SK-N-SH (cell line): ENCODE measurements at regions not wholly inside any gene's neighbourhood (a gene's known extent, or its start where the extent isn't known, plus 50 kb on each side); places are given as distances from the start of the nearest gene placed in this dataset.

Source experiments
- CTCF ChIA-PET: fragments of 300-600, 350-600 bp; formaldehyde crosslinking; extraction: SDS; loops from one replicate; lab custom pipeline; 2021; lab: Yijun Ruan, JAX
- POLR2A ChIA-PET: fragments of 350-600 bp; sonication (Branson Sonifier 250); formaldehyde crosslinking; extraction: SDS; loops from one replicate; lab custom pipeline; 2020; ENCODE audit warnings: antibody characterized with exemption, inconsistent platforms; lab: Yijun Ruan, JAX
- DNase-seq: peaks from one replicate; pipeline ENCODE4 v3.0.0; 2012
- H2AFZ ChIP-seq: fragments of 200-600 bp; sonication (generic); 2 replicates; pipeline ENCODE4 v1.8.1; 2016; ENCODE audit warnings: antibody characterized with exemption, mild to moderate bottlenecking, low read depth
- H3F3A ChIP-seq: fragments of 200-600 bp; sonication (generic); replicated peaks from 2 replicates; pipeline ENCODE3; 2016; ENCODE audit warnings: antibody characterized with exemption, mild to moderate bottlenecking; ENCODE audit not compliant: insufficient read depth
- H3K27ac ChIP-seq, 2 experiments: fragments of 200-500 bp in 1 of 2; fragments of 200-600 bp in 1 of 2; sonication (Bioruptor generic) in 1 of 2; sonication (generic), shearing (Covaris generic) in 1 of 2; 2 replicates each; pipeline versions ENCODE4 v1.5.1 to v1.6.1; 2014 to 2016; ENCODE audit warnings: low read depth in 2 of 2, inconsistent platforms in 1 of 2, low read length in 1 of 2, mild to moderate bottlenecking in 1 of 2, mixed read lengths in 1 of 2
- H3K27me3 ChIP-seq: fragments of 200-600 bp; sonication (generic), shearing (Covaris generic); 2 replicates; pipeline ENCODE4 v1.6.1; 2016; ENCODE audit warnings: mixed run types; ENCODE audit not compliant: insufficient read depth
- H3K36me3 ChIP-seq, 2 experiments: fragments of 200-500 bp in 1 of 2; fragments of 200-600 bp in 1 of 2; sonication (Bioruptor generic) in 1 of 2; sonication (generic) in 1 of 2; replicated peaks in 1 of 2; 2 replicates each; pipeline versions ENCODE3 to v1.5.1; 2014 to 2016; ENCODE audit warnings: low read length in 1 of 2, mild to moderate bottlenecking in 1 of 2; ENCODE audit not compliant: insufficient read depth in 2 of 2, control insufficient read depth in 1 of 2
- H3K4me1 ChIP-seq, 2 experiments: fragments of 200-500 bp in 1 of 2; fragments of 200-600 bp in 1 of 2; sonication (Bioruptor generic) in 1 of 2; sonication (generic), shearing (Covaris generic) in 1 of 2; 2 replicates each; pipeline versions ENCODE4 v1.5.1 to v1.6.1; 2014 to 2016; ENCODE audit warnings: low read depth in 1 of 2, low read length in 1 of 2, mixed run types in 1 of 2; ENCODE audit not compliant: insufficient read depth in 2 of 2, control insufficient read depth in 1 of 2
- H3K4me2 ChIP-seq: fragments of 200-600 bp; sonication (generic), shearing (Covaris generic); 2 replicates; pipeline ENCODE4 v1.6.1; 2017; ENCODE audit warnings: mixed run types
- H3K4me3 ChIP-seq, 2 experiments: fragments of 200-500 bp in 1 of 2; fragments of 200-600 bp in 1 of 2; sonication (Bioruptor generic) in 1 of 2; sonication (generic), shearing (Covaris generic) in 1 of 2; 2 replicates each; pipeline versions ENCODE4 v1.5.1 to v1.8.1; 2014 to 2016; ENCODE audit warnings: low read depth in 2 of 2, inconsistent platforms in 1 of 2, low read length in 1 of 2, mild to moderate bottlenecking in 1 of 2, mixed read lengths in 1 of 2, moderate library complexity in 1 of 2
- H3K79me2 ChIP-seq: fragments of 200-600 bp; sonication (generic); 2 replicates; pipeline ENCODE4 v1.8.1; 2017; ENCODE audit warnings: mild to moderate bottlenecking; ENCODE audit not compliant: insufficient read depth
- H3K9ac ChIP-seq: fragments of 200-600 bp; sonication (generic); 2 replicates; pipeline ENCODE4 v1.6.1; 2017; ENCODE audit warnings: mixed run types
- H3K9me2 ChIP-seq: fragments of 200-600 bp; sonication (generic); 2 replicates; pipeline ENCODE4 v1.6.1; 2017; ENCODE audit warnings: mixed run types
- H3K9me3 ChIP-seq: fragments of 200-600 bp; sonication (generic); 2 replicates; pipeline ENCODE4 v1.6.1; 2017; ENCODE audit warnings: mixed run types, mild to moderate bottlenecking, moderate library complexity
- H4K20me1 ChIP-seq: fragments of 200-600 bp; sonication (generic); 2 replicates; pipeline ENCODE4 v1.6.1; 2017; ENCODE audit warnings: mild to moderate bottlenecking, mixed run types; ENCODE audit not compliant: insufficient read depth
- CHD2 ChIP-seq: fragments of 150-350 bp; IDR thresholded peaks from 2 replicates; pipeline ENCODE4 v1.6.1; 2018; ENCODE audit warnings: low read length; ENCODE audit not compliant: partially characterized antibody
- ELF1 ChIP-seq: IDR thresholded peaks from 2 replicates; pipeline ENCODE4 v1.4.0; 2012
- EP300 ChIP-seq, 2 experiments: IDR thresholded peaks; 2 replicates each; pipeline versions ENCODE4 v1.4.0 to v1.6.1; 2012; ENCODE audit warnings: borderline replicate concordance in 1 of 2, low read depth in 1 of 2, low read length in 1 of 2
- EZH2phosphoT487 ChIP-seq: fragments of 200-600 bp; sonication (generic); IDR thresholded peaks from 2 replicates; pipeline ENCODE4 v1.6.1; 2017; ENCODE audit warnings: low read depth, mixed run types, mild to moderate bottlenecking, antibody characterized with exemption, moderate library complexity, borderline replicate concordance
- FOSL2 ChIP-seq: IDR thresholded peaks from 2 replicates; pipeline ENCODE4 v1.4.0; 2012; ENCODE audit warnings: low read depth, mild to moderate bottlenecking, moderate library complexity, borderline replicate concordance
- FOXJ3 ChIP-seq: sonication (generic); formaldehyde crosslinking; IDR thresholded peaks from 2 replicates; pipeline ENCODE4 v1.5.1; 2020; ENCODE audit warnings: mild to moderate bottlenecking, missing genetic modification reagents
- FOXM1 ChIP-seq: IDR thresholded peaks from 2 replicates; pipeline ENCODE4 v1.4.0; 2012; ENCODE audit warnings: low read depth, mild to moderate bottlenecking
- GABPA ChIP-seq: IDR thresholded peaks from 2 replicates; pipeline ENCODE4 v1.4.0; 2012; ENCODE audit warnings: low read depth, mild to moderate bottlenecking
- JUND ChIP-seq: IDR thresholded peaks from 2 replicates; pipeline ENCODE4 v1.4.0; 2012
- MAX ChIP-seq: IDR thresholded peaks from 2 replicates; pipeline ENCODE4 v1.4.0; 2012; ENCODE audit warnings: low read depth
- MEF2A ChIP-seq: IDR thresholded peaks from 2 replicates; pipeline ENCODE4 v1.4.0; 2012; ENCODE audit warnings: low read depth, borderline replicate concordance
- MXI1 ChIP-seq: IDR thresholded peaks from 2 replicates; pipeline ENCODE4 v1.6.1; 2012; ENCODE audit warnings: mild to moderate bottlenecking, low read depth, low read length, improper control_type of control experiment
- NRF1 ChIP-seq: IDR thresholded peaks from 2 replicates; pipeline ENCODE4 v1.6.1; 2012; ENCODE audit warnings: low read depth, mild to moderate bottlenecking, low read length
- POLR2AphosphoS5 ChIP-seq: IDR thresholded peaks from 2 replicates; pipeline ENCODE4 v1.6.1; 2012; ENCODE audit warnings: low read depth, low read length
- RAD21 ChIP-seq: IDR thresholded peaks from 2 replicates; pipeline ENCODE4 v1.6.1; 2012; ENCODE audit warnings: mild to moderate bottlenecking, low read length
- RCOR1 ChIP-seq: fragments of 150-350 bp; IDR thresholded peaks from 2 replicates; pipeline ENCODE4 v1.6.1; 2017; ENCODE audit warnings: antibody characterized with exemption, low read length
- RFX5 ChIP-seq: IDR thresholded peaks from 2 replicates; pipeline ENCODE4 v1.6.1; 2012; ENCODE audit warnings: mild to moderate bottlenecking, improper control_type of control experiment, low read length
- RXRA ChIP-seq: IDR thresholded peaks from 2 replicates; pipeline ENCODE4 v1.4.0; 2012; ENCODE audit warnings: low read depth, mild to moderate bottlenecking, borderline replicate concordance
- TAF1 ChIP-seq: IDR thresholded peaks from 2 replicates; pipeline ENCODE4 v1.6.1; 2012; ENCODE audit warnings: low read depth, mild to moderate bottlenecking, low read length, moderate library complexity, borderline replicate concordance
- TCF12 ChIP-seq: IDR thresholded peaks from 2 replicates; pipeline ENCODE4 v1.4.0; 2012
- YY1 ChIP-seq: IDR thresholded peaks from 2 replicates; pipeline ENCODE4 v1.4.0; 2012; ENCODE audit warnings: low read depth, mild to moderate bottlenecking
- TF ChIP-seq, protein P1 (sequence below): IDR thresholded peaks from 2 replicates; pipeline ENCODE4 v1.4.0; 2012; ENCODE audit warnings: low read depth, borderline replicate concordance
- TF ChIP-seq, protein P2 (sequence below): fragments of 200-600 bp; sonication (generic); IDR thresholded peaks from 2 replicates; pipeline ENCODE4 v1.6.1; 2017; ENCODE audit warnings: antibody characterized with exemption, mild to moderate bottlenecking, moderate library complexity
- TF ChIP-seq, protein P3 (sequence below): IDR thresholded peaks from 2 replicates; pipeline ENCODE4 v1.4.0; 2012; ENCODE audit warnings: low read depth, borderline replicate concordance
- TF ChIP-seq, protein P4 (sequence below): fragments of 150-350 bp; IDR thresholded peaks from 2 replicates; pipeline ENCODE4 v1.6.1; 2017; ENCODE audit warnings: antibody characterized with exemption, low read length, low read depth, borderline replicate concordance
- TF ChIP-seq, protein P5 (sequence below): fragments of 150-350 bp; IDR thresholded peaks from 2 replicates; pipeline ENCODE4 v1.6.1; 2016; ENCODE audit warnings: mild to moderate bottlenecking, low read depth, low read length
- TF ChIP-seq, protein P6 (sequence below): IDR thresholded peaks from 2 replicates; pipeline ENCODE4; 2012

GRCh38 chr7:46230990-46231305, 309.9 kb upstream of the IGFBP3 start:
- Histone ChIP-seq H3K27ac (peak overlapping the region; percentile 39 to 83; a peak in 3 of 4 replicates), H3K4me1 (peaks cover 3 to 24% of the 10 kb centered on the region in 2 experiments; a peak in 3 of 4 replicates), H3F3A (peaks cover 29% of the 10 kb centered on the region), H2AFZ (no peak overlapping the region), H3K9me2 (no peaks in the 10 kb centered on the region), H3K79me2 (no peaks in the 10 kb centered on the region), H3K9ac (peak overlapping the region; percentile 4; the same call in 1 of the 2 replicates), H3K9me3 (no peaks in the 10 kb centered on the region), H3K4me2 (peak overlapping the region; percentile 35; the same call in 1 of the 2 replicates), H3K4me3 (no peak overlapping the region), H4K20me1 (no peaks in the 10 kb centered on the region), H3K36me3 (no peaks in the 10 kb centered on the region), H3K27me3 (no peaks in the 10 kb centered on the region)
- POLR2A ChIA-PET: no interaction called here
- no peak for DNase-seq
- CTCF ChIA-PET: interaction anchor here (0.5 kb wide), 1 partner anchor 1302 kb away, joined by 3 read pairs; no protein-coding TSS in a partner anchor
- TF ChIP-seq TAF1 (no peak), RCOR1 (no peak), MAX (0 out of 2 replicates have a peak, but pooled peaks have one; percentile 40), FOSL2 (peak; percentile 41; the same call in 1 of the 2 replicates), POLR2AphosphoS5 (peak; percentile 79), RAD21 (no peak), RXRA (peak; percentile 60; the same call in 1 of the 2 replicates), YY1 (no peak), EP300 (IDR thresholded peaks at IDR 0.05; ENCODE audit: borderline replicate concordance in 1 of 2, low read depth in 1 of 2, low read length in 1 of 2) (peak; percentile 55 to 95), TCF12 (peak; percentile 99), JUND (peak; percentile 92), CHD2 (no peak), GABPA (peak; percentile 15; the same call in 1 of the 2 replicates), FOXM1 (peak; percentile 53; the same call in 1 of the 2 replicates), ELF1 (no peak), EZH2phosphoT487 (no peak), FOXJ3 (CRISPR knock-in tag) (no peak), MXI1 (no peak), RFX5 (no peak), MEF2A (no peak; the same call in 1 of the 2 replicates), NRF1 (no peak)
- TF ChIP-seq, protein P1, sequence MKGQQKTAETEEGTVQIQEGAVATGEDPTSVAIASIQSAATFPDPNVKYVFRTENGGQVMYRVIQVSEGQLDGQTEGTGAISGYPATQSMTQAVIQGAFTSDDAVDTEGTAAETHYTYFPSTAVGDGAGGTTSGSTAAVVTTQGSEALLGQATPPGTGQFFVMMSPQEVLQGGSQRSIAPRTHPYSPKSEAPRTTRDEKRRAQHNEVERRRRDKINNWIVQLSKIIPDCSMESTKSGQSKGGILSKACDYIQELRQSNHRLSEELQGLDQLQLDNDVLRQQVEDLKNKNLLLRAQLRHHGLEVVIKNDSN: no peak
- TF ChIP-seq, protein P2, sequence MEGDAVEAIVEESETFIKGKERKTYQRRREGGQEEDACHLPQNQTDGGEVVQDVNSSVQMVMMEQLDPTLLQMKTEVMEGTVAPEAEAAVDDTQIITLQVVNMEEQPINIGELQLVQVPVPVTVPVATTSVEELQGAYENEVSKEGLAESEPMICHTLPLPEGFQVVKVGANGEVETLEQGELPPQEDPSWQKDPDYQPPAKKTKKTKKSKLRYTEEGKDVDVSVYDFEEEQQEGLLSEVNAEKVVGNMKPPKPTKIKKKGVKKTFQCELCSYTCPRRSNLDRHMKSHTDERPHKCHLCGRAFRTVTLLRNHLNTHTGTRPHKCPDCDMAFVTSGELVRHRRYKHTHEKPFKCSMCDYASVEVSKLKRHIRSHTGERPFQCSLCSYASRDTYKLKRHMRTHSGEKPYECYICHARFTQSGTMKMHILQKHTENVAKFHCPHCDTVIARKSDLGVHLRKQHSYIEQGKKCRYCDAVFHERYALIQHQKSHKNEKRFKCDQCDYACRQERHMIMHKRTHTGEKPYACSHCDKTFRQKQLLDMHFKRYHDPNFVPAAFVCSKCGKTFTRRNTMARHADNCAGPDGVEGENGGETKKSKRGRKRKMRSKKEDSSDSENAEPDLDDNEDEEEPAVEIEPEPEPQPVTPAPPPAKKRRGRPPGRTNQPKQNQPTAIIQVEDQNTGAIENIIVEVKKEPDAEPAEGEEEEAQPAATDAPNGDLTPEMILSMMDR: no peak
- TF ChIP-seq, protein P3, sequence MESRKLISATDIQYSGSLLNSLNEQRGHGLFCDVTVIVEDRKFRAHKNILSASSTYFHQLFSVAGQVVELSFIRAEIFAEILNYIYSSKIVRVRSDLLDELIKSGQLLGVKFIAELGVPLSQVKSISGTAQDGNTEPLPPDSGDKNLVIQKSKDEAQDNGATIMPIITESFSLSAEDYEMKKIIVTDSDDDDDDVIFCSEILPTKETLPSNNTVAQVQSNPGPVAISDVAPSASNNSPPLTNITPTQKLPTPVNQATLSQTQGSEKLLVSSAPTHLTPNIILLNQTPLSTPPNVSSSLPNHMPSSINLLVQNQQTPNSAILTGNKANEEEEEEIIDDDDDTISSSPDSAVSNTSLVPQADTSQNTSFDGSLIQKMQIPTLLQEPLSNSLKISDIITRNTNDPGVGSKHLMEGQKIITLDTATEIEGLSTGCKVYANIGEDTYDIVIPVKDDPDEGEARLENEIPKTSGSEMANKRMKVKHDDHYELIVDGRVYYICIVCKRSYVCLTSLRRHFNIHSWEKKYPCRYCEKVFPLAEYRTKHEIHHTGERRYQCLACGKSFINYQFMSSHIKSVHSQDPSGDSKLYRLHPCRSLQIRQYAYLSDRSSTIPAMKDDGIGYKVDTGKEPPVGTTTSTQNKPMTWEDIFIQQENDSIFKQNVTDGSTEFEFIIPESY: peak; percentile 74; the same call in 1 of the 2 replicates
- TF ChIP-seq, protein P4, sequence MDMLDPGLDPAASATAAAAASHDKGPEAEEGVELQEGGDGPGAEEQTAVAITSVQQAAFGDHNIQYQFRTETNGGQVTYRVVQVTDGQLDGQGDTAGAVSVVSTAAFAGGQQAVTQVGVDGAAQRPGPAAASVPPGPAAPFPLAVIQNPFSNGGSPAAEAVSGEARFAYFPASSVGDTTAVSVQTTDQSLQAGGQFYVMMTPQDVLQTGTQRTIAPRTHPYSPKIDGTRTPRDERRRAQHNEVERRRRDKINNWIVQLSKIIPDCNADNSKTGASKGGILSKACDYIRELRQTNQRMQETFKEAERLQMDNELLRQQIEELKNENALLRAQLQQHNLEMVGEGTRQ: no peak
- TF ChIP-seq, protein P5, sequence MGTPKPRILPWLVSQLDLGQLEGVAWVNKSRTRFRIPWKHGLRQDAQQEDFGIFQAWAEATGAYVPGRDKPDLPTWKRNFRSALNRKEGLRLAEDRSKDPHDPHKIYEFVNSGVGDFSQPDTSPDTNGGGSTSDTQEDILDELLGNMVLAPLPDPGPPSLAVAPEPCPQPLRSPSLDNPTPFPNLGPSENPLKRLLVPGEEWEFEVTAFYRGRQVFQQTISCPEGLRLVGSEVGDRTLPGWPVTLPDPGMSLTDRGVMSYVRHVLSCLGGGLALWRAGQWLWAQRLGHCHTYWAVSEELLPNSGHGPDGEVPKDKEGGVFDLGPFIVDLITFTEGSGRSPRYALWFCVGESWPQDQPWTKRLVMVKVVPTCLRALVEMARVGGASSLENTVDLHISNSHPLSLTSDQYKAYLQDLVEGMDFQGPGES: no peak
- TF ChIP-seq, protein P6, sequence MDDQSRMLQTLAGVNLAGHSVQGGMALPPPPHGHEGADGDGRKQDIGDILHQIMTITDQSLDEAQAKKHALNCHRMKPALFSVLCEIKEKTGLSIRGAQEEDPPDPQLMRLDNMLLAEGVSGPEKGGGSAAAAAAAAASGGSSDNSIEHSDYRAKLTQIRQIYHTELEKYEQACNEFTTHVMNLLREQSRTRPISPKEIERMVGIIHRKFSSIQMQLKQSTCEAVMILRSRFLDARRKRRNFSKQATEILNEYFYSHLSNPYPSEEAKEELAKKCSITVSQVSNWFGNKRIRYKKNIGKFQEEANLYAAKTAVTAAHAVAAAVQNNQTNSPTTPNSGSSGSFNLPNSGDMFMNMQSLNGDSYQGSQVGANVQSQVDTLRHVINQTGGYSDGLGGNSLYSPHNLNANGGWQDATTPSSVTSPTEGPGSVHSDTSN: peak; percentile 97
